Natural killer cell (primary cell): ENCODE measurements at regions not wholly inside any gene's neighbourhood (a gene's known extent, or its start where the extent isn't known, plus 50 kb on each side); places are given as distances from the start of the nearest gene placed in this dataset.

Experiments used
- ATAC-seq, 3 donors: fragments of 150-1000 bp in 2 of 3; fragments of 200-7000 bp in 1 of 3; cut with Tn5 transposase; 1 replicate in 1 of 3; 2 replicates in 2 of 3; pipeline ENCODE4 v1.10.0; 2021; ENCODE audit warnings: mild to moderate bottlenecking in 2 of 3, moderate library complexity in 2 of 3
- DNase-seq, 2 donors: peaks; one replicate each; pipeline versions ENCODE4 v3.0.0 to v3.0.0-alpha.2; 2013 to 2021; ENCODE audit warnings: mixed read lengths in 1 of 2
- H3K27ac ChIP-seq: one replicate; pipeline ENCODE4 v1.5.1; 2013; ENCODE audit warnings: mild to moderate bottlenecking, low read length
- H3K27me3 ChIP-seq: one replicate; pipeline ENCODE4 v1.6.1; 2013; ENCODE audit warnings: low read length; ENCODE audit not compliant: control insufficient read depth, insufficient read depth
- H3K36me3 ChIP-seq: one replicate; pipeline ENCODE4 v1.6.1; 2013; ENCODE audit warnings: low read length; ENCODE audit not compliant: control insufficient read depth, insufficient read depth
- H3K4me1 ChIP-seq: one replicate; pipeline ENCODE4 v1.6.1; 2013; ENCODE audit warnings: low read length; ENCODE audit not compliant: control insufficient read depth, insufficient read depth
- H3K4me3 ChIP-seq: one replicate; pipeline ENCODE4 v1.5.1; 2013; ENCODE audit warnings: low read length
- H3K9me3 ChIP-seq: one replicate; pipeline ENCODE4 v1.6.1; 2013; ENCODE audit warnings: low read length; ENCODE audit not compliant: control insufficient read depth, insufficient read depth
- H3K27ac Mint-ChIP-seq, 2 donors: one replicate each; pipeline ENCODE4 v1.8.0; 2022; ENCODE audit warnings: mild to moderate bottlenecking in 2 of 2, mixed read lengths in 2 of 2, moderate library complexity in 1 of 2
- H3K27me3 Mint-ChIP-seq, 2 donors: one replicate each; pipeline ENCODE4 v1.8.0; 2022; ENCODE audit warnings: low read depth in 2 of 2, mixed read lengths in 2 of 2
- H3K36me3 Mint-ChIP-seq: one replicate; pipeline ENCODE4 v1.8.0; 2022; ENCODE audit warnings: mixed read lengths
- H3K4me1 Mint-ChIP-seq, 2 donors: one replicate each; pipeline ENCODE4 v1.8.0; 2022; ENCODE audit warnings: mixed read lengths in 2 of 2
- H3K4me3 Mint-ChIP-seq: one replicate; pipeline ENCODE4 v1.8.0; 2022; ENCODE audit warnings: mild to moderate bottlenecking, moderate library complexity, mixed read lengths
- H3K9me3 Mint-ChIP-seq, 2 donors: one replicate each; pipeline ENCODE4 v1.8.0; 2022; ENCODE audit warnings: mixed read lengths in 2 of 2
- CTCF ChIP-seq: fragments of 200-600 bp; IDR thresholded peaks from one replicate; pipeline ENCODE4 v1.8.0; 2022; ENCODE audit warnings: antibody characterized with exemption
- WGBS: methylation state at CpG from one replicate; pipeline ENCODE4 v1.1.7; 2013; ENCODE audit warnings: missing lambda C conversion rate; ENCODE audit not compliant: insufficient coverage; 5-methylcytosine and 5-hydroxymethylcytosine counted together
- intact Hi-C: fragments of 100-400 bp; cut with micrococcal nuclease; formaldehyde crosslinking; loops from one replicate; pipeline ENCODE4 v1.14.2; 2022

GRCh38 chr5:74173665-74174064 lies 466.9 kb downstream of the ENC1 start:
- Mint-ChIP-seq H3K4me3 (no peak overlapping the region), H3K36me3 (no peaks in the 10 kb centered on the region), H3K9me3 (no peaks in the 10 kb centered on the region), H3K27me3 (peaks cover 9 to 26% of the 10 kb centered on the region in 2 donors), H3K27ac (no peak overlapping the region), H3K4me1 (no peaks in the 10 kb centered on the region)
- intact Hi-C loops: no loop called here
- Histone ChIP-seq H3K27ac (no peak overlapping the region), H3K36me3 (no peaks in the 10 kb centered on the region), H3K4me1 (no peaks in the 10 kb centered on the region), H3K4me3 (no peak overlapping the region), H3K9me3 (no peaks in the 10 kb centered on the region), H3K27me3 (no peaks in the 10 kb centered on the region)
- TF ChIP-seq CTCF: no peak
- WGBS: 94% methylated on average over 7 of the region's 7 CpGs
- DNase-seq (no peak), ATAC-seq (no peak)

GRCh38 chr5:74173241-74173640 lies 467.3 kb downstream of the ENC1 start:
- Mint-ChIP-seq H3K27me3 (peaks cover 12 to 26% of the 10 kb centered on the region in 2 donors), H3K36me3 (no peaks in the 10 kb centered on the region)
- no peak for TF ChIP-seq CTCF

DNA sequence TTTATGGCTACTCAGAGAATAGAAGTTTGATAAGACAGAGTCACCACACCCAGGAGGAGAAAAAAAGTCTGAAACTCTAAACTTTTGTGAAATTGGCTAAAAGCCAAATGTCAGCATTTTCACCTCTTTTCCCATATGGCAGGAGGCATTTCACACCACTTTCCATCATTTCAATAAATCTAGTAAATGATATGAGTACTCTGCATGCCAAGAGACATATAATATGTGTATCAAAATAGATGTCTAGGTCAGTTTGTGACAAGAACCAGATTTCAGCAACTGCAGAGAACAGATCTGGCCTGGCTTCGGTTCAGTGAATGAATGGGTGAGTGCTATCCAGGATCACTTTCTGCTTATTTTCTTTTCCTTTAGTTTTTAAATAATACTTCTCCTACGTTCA lies 470.8 kb downstream of the ENC1 start:
- Mint-ChIP-seq H3K27ac (no peak overlapping the region), H3K4me3 (no peak overlapping the region), H3K27me3 (peaks cover 7 to 17% of the 10 kb centered on the region in 2 donors), H3K4me1 (no peaks in the 10 kb centered on the region), H3K36me3 (no peaks in the 10 kb centered on the region), H3K9me3 (no peaks in the 10 kb centered on the region)
- Histone ChIP-seq H3K27me3 (no peaks in the 10 kb centered on the region), H3K4me1 (no peaks in the 10 kb centered on the region), H3K27ac (no peak overlapping the region), H3K4me3 (no peak overlapping the region), H3K36me3 (no peaks in the 10 kb centered on the region), H3K9me3 (no peaks in the 10 kb centered on the region)
- ATAC-seq (no peak), DNase-seq (no peak)
- WGBS: 100% methylated on average over 2 of the region's 2 CpGs
- TF ChIP-seq CTCF: no peak
- intact Hi-C loops: no loop called here

More at GRCh38 chr5:74173241-74173640, 467.3 kb downstream of the ENC1 start:
- no peak for DNase-seq
- Mint-ChIP-seq H3K9me3 (no peaks in the 10 kb centered on the region), H3K4me3 (no peak overlapping the region), H3K27ac (no peak overlapping the region), H3K4me1 (no peaks in the 10 kb centered on the region)
- no peaks in the 10 kb centered on the region for H3K4me1 ChIP-seq
- H3K27ac ChIP-seq: no peak overlapping the region
- 85% methylated on average over 7 of the region's 7 CpGs for WGBS
- no peak for ATAC-seq
- H3K4me3 ChIP-seq: no peak overlapping the region
- no peaks in the 10 kb centered on the region for H3K9me3 ChIP-seq
- intact Hi-C loops: no loop called here
- no peaks in the 10 kb centered on the region for H3K27me3 ChIP-seq
- no peaks in the 10 kb centered on the region for H3K36me3 ChIP-seq

- H3K27me3 ChIP-seq: no peaks in the 10 kb centered on the region
- DNase-seq (no peak), ATAC-seq (no peak)
- H3K4me3 ChIP-seq: no peak overlapping the region
- H3K27ac Mint-ChIP-seq: no peak overlapping the region
- H3K4me1 Mint-ChIP-seq: no peaks in the 10 kb centered on the region
- WGBS: 89% methylated on average over 4 of the region's 4 CpGs
- H3K4me1 ChIP-seq: no peaks in the 10 kb centered on the region
- intact Hi-C loops: no loop called here
- H3K27ac ChIP-seq: no peak overlapping the region
- TF ChIP-seq CTCF: no peak
- H3K4me3 Mint-ChIP-seq: no peak overlapping the region
- no peaks in the 10 kb centered on the region for H3K9me3 ChIP-seq
- H3K9me3 Mint-ChIP-seq: no peaks in the 10 kb centered on the region
- H3K36me3 ChIP-seq: no peaks in the 10 kb centered on the region
- H3K27me3 Mint-ChIP-seq: peaks cover 0 to 6% of the 10 kb centered on the region in 2 donors
- H3K36me3 Mint-ChIP-seq: no peaks in the 10 kb centered on the region
These were observed 472.6 kb downstream of the ENC1 start for GRCh38 chr5:74167930-74168315.
